Loucy (cell line): ENCODE measurements at regions not wholly inside any gene's neighbourhood (a gene's known extent, or its start where the extent isn't known, plus 50 kb on each side); places are given as distances from the start of the nearest gene placed in this dataset.

Experiments used
- H2AFZ ChIP-seq: fragments of 200-600 bp; sonication (generic); 2 replicates; pipeline ENCODE4 v1.6.0; 2016; ENCODE audit warnings: antibody characterized with exemption, mild to moderate bottlenecking, low read length, moderate library complexity
- H3F3A ChIP-seq: fragments of 200-600 bp; 2 replicates; pipeline ENCODE4 v1.6.0; 2016; ENCODE audit warnings: antibody characterized with exemption, low read depth, mild to moderate bottlenecking
- H3K27me3 ChIP-seq: fragments of 200-600 bp; sonication (generic); 2 replicates; pipeline ENCODE4 v1.6.1; 2014; ENCODE audit warnings: low read length, mild to moderate bottlenecking; ENCODE audit not compliant: insufficient read depth, poor library complexity, severe bottlenecking
- H3K36me3 ChIP-seq: fragments of 200-600 bp; sonication (generic); 2 replicates; pipeline ENCODE4 v1.6.1; 2016; ENCODE audit warnings: low read length; ENCODE audit not compliant: insufficient read depth
- H3K4me1 ChIP-seq: fragments of 200-600 bp; sonication (generic); 2 replicates; pipeline ENCODE4 v1.5.1; 2014; ENCODE audit warnings: low read length, mild to moderate bottlenecking; ENCODE audit not compliant: insufficient read depth, poor library complexity, severe bottlenecking
- H3K4me2 ChIP-seq: fragments of 200-600 bp; sonication (generic); 2 replicates; pipeline ENCODE4 v1.6.0; 2014; ENCODE audit warnings: antibody characterized with exemption, low read length, low read depth, mild to moderate bottlenecking; ENCODE audit not compliant: poor library complexity, severe bottlenecking
- H3K4me3 ChIP-seq: fragments of 200-600 bp; sonication (generic); 2 replicates; pipeline ENCODE4 v1.5.1; 2014; ENCODE audit warnings: low read length, mild to moderate bottlenecking, mixed read lengths; ENCODE audit not compliant: poor library complexity, severe bottlenecking
- H3K79me2 ChIP-seq: fragments of 200-600 bp; sonication (generic); 2 replicates; pipeline ENCODE4 v1.6.1; 2014; ENCODE audit warnings: low read length; ENCODE audit not compliant: insufficient read depth
- H3K9ac ChIP-seq: fragments of 200-600 bp; sonication (generic); 2 replicates; pipeline ENCODE4 v1.6.0; 2014; ENCODE audit warnings: mild to moderate bottlenecking, low read depth, low read length, moderate library complexity; ENCODE audit not compliant: poor library complexity, severe bottlenecking
- H3K9me2 ChIP-seq: fragments of 200-600 bp; sonication (generic); replicated peaks from 2 replicates; pipeline ENCODE4 v1.6.1; 2016; ENCODE audit warnings: low read depth, low read length, mixed read lengths
- H3K9me3 ChIP-seq: fragments of 200-600 bp; sonication (generic); 2 replicates; pipeline ENCODE4 v1.6.1; 2014; ENCODE audit warnings: mild to moderate bottlenecking, antibody characterized with exemption, low read length, low read depth; ENCODE audit not compliant: insufficient read depth
- H4K20me1 ChIP-seq: fragments of 200-600 bp; sonication (generic); 2 replicates; pipeline ENCODE4 v1.6.0; 2014; ENCODE audit warnings: antibody characterized with exemption, low read length, mild to moderate bottlenecking; ENCODE audit not compliant: insufficient read depth, poor library complexity, severe bottlenecking
- EZH2phosphoT487 ChIP-seq: fragments of 200-600 bp; IDR thresholded peaks from 2 replicates; pipeline ENCODE4 v1.6.1; 2018; ENCODE audit warnings: antibody characterized with exemption, mild to moderate bottlenecking, moderate library complexity, borderline replicate concordance
- TF ChIP-seq, protein P1 (sequence below): fragments of 200-600 bp; sonication (generic); conservative IDR thresholded peaks from 2 replicates; pipeline ENCODE4 v1.5.1; 2014; ENCODE audit warnings: mild to moderate bottlenecking, antibody characterized with exemption, low read length

DNA sequence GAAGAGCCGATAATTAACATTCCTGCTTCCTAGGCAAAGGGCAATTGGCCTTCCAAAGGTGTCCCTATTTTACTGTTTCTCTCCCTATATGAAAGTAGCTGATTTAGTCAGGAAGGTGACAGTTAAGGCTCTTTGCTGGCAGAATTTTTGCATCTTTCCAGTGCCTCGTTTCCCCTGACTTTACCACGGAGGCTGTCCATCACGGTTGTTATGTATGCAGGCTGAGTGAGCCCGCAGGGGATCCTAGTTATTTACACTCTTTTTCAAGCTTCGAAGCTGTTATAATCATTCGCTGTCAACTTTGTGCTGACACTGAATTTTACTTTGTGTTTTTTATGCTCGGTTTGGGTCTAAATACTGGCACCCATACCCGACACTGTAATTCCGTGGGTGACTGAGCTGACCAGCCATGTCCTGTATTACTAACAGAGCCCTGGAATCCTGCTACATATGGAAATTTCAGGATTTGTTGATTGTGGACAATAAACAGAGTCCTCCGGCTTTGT lies 713.8 kb upstream of the FANCL start:
- no peaks in the 10 kb centered on the region for H3K27me3 ChIP-seq
- H4K20me1 ChIP-seq: no peaks in the 10 kb centered on the region
- H3F3A ChIP-seq: no peaks in the 10 kb centered on the region
- H3K9me3 ChIP-seq: no peaks in the 10 kb centered on the region
- no peak overlapping the region for H2AFZ ChIP-seq
- H3K4me2 ChIP-seq: no peak overlapping the region
- no peak overlapping the region for H3K4me3 ChIP-seq
- H3K9ac ChIP-seq: no peak overlapping the region
- no peaks in the 10 kb centered on the region for H3K4me1 ChIP-seq
- TF ChIP-seq EZH2phosphoT487: no peak
- TF ChIP-seq, protein P1, sequence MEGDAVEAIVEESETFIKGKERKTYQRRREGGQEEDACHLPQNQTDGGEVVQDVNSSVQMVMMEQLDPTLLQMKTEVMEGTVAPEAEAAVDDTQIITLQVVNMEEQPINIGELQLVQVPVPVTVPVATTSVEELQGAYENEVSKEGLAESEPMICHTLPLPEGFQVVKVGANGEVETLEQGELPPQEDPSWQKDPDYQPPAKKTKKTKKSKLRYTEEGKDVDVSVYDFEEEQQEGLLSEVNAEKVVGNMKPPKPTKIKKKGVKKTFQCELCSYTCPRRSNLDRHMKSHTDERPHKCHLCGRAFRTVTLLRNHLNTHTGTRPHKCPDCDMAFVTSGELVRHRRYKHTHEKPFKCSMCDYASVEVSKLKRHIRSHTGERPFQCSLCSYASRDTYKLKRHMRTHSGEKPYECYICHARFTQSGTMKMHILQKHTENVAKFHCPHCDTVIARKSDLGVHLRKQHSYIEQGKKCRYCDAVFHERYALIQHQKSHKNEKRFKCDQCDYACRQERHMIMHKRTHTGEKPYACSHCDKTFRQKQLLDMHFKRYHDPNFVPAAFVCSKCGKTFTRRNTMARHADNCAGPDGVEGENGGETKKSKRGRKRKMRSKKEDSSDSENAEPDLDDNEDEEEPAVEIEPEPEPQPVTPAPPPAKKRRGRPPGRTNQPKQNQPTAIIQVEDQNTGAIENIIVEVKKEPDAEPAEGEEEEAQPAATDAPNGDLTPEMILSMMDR: no peak
- no peaks in the 10 kb centered on the region for H3K36me3 ChIP-seq
- H3K9me2 ChIP-seq: no peaks in the 10 kb centered on the region
- H3K79me2 ChIP-seq: no peaks in the 10 kb centered on the region

DNA sequence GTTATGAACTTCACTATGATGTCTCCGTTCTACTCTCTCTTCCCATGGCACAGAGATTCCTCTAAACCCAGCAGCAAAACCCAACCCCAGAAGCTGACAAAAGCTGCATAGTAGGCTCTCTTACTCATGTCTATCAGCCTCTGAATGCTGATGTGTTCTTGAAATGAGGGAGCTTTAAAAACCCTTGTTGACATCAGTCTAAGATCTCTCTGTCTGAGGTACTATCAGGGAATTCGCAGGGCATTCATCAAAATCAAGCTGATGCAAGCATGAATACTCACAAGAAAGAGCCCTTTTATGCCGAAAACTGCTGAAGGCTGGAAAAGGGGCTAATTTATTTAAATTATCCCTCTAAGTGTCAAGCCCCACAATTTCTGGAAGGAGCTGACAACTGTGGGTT lies 710.6 kb upstream of the FANCL start:
- Histone ChIP-seq H2AFZ (no peak overlapping the region), H3K27me3 (no peaks in the 10 kb centered on the region), H3F3A (no peaks in the 10 kb centered on the region), H3K79me2 (no peaks in the 10 kb centered on the region), H3K4me1 (no peaks in the 10 kb centered on the region), H3K9ac (no peak overlapping the region), H3K9me2 (no peaks in the 10 kb centered on the region), H3K4me3 (no peak overlapping the region), H4K20me1 (no peaks in the 10 kb centered on the region), H3K9me3 (no peaks in the 10 kb centered on the region), H3K4me2 (no peak overlapping the region), H3K36me3 (no peaks in the 10 kb centered on the region)
- TF ChIP-seq EZH2phosphoT487: no peak
- TF ChIP-seq, protein P1: no peak

DNA sequence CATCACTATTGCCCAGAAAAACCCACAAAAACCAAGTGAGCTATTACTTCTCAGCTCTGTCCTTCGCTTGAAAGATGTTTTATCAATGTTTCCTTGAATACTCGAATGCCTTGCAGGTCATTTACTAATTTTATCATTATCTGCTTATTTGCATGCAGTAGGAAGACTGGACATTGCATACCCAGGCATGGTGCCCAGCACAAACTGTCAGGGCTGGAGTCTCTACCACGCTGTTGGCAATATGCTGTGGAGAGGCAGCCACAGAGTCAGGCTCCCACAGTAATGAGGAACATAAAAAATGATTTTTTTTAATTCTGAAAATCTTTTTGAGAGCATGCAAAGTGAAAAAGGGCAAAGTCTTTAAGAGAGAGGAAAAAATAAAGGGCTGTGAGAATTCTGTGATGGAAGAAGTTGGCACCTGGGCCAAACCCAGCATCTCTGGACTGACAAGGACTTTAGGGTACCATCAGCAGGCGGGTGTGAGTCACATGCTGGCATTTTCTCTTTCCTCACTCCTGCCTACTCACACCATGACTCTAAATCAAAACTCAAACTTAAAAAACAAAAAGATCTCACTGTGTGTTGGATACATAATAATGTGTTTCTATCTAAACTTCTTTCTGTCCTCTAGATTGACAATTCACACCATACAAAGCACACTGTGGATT lies 709.8 kb upstream of the FANCL start:
- no peaks in the 10 kb centered on the region for H3K79me2 ChIP-seq
- H3K27me3 ChIP-seq: no peaks in the 10 kb centered on the region
- H3K4me1 ChIP-seq: no peaks in the 10 kb centered on the region
- TF ChIP-seq, protein P1: no peak
- TF ChIP-seq EZH2phosphoT487: no peak
- no peak overlapping the region for H3K9ac ChIP-seq
- no peak overlapping the region for H2AFZ ChIP-seq
- H3K4me2 ChIP-seq: no peak overlapping the region
- H3F3A ChIP-seq: no peaks in the 10 kb centered on the region
- H4K20me1 ChIP-seq: no peaks in the 10 kb centered on the region
- H3K4me3 ChIP-seq: no peak overlapping the region
- no peaks in the 10 kb centered on the region for H3K9me2 ChIP-seq
- no peaks in the 10 kb centered on the region for H3K36me3 ChIP-seq
- no peaks in the 10 kb centered on the region for H3K9me3 ChIP-seq
